Subcutaneous abdominal adipose tissue (tissue), 5 donors: ENCODE measurements at regions not wholly inside any gene's neighbourhood (a gene's known extent, or its start where the extent isn't known, plus 50 kb on each side); places are given as distances from the start of the nearest gene placed in this dataset.

Experiments
- H3K27ac ChIP-seq: one replicate; pipeline ENCODE4 v1.7.0; 2013; ENCODE audit warnings: low read depth, mild to moderate bottlenecking, inconsistent platforms, low read length, moderate library complexity
- H3K27me3 ChIP-seq, 5 donors: one replicate each; pipeline ENCODE4 v1.7.0; 2013; ENCODE audit warnings: low read length in 5 of 5, inconsistent platforms in 1 of 5; ENCODE audit not compliant: control insufficient read depth in 5 of 5, insufficient read depth in 4 of 5
- H3K36me3 ChIP-seq, 5 donors: one replicate each; pipeline ENCODE4 v1.7.0; 2013; ENCODE audit warnings: low read length in 5 of 5; ENCODE audit not compliant: control insufficient read depth in 5 of 5, insufficient read depth in 5 of 5
- H3K4me1 ChIP-seq, 5 donors: one replicate each; pipeline ENCODE4 v1.7.0; 2013; ENCODE audit warnings: low read length in 5 of 5, mild to moderate bottlenecking in 3 of 5, moderate library complexity in 1 of 5; ENCODE audit not compliant: control insufficient read depth in 5 of 5, insufficient read depth in 5 of 5
- H3K4me3 ChIP-seq, 5 donors: one replicate each; pipeline ENCODE4 v1.7.0; 2013; ENCODE audit warnings: low read length in 5 of 5, low read depth in 1 of 5
- H3K9ac ChIP-seq, 5 donors: one replicate each; pipeline ENCODE4 v1.7.0; 2013; ENCODE audit warnings: low read length in 5 of 5, mild to moderate bottlenecking in 4 of 5, moderate library complexity in 3 of 5
- H3K9me3 ChIP-seq, 5 donors: one replicate each; pipeline ENCODE4 v1.7.0; 2013; ENCODE audit warnings: low read length in 5 of 5; ENCODE audit not compliant: control insufficient read depth in 5 of 5
- donor health status: healthy.
- donor health status: healthy.
- donor health status: healthy.
- donor health status: healthy.
- donor health status: healthy.

- Histone ChIP-seq H3K4me1 (no peaks in the 10 kb centered on the region), H3K27me3 (no peaks in the 10 kb centered on the region), H3K27ac (no peak overlapping the region), H3K36me3 (no peaks in the 10 kb centered on the region), H3K9ac (no peak overlapping the region), H3K9me3 (no peaks in the 10 kb centered on the region), H3K4me3 (no peak overlapping the region)
Measured at GRCh38 chr13:69580255-69580654, 527.4 kb upstream of the ATXN8OS start.

GRCh38 chr13:69579351-69579750, 528.3 kb upstream of the ATXN8OS start:
- no peaks in the 10 kb centered on the region for H3K4me1 ChIP-seq
- no peaks in the 10 kb centered on the region for H3K36me3 ChIP-seq
- H3K4me3 ChIP-seq = no peak overlapping the region
- no peak overlapping the region for H3K27ac ChIP-seq
- H3K9me3 ChIP-seq = no peaks in the 10 kb centered on the region
- no peaks in the 10 kb centered on the region for H3K27me3 ChIP-seq
- no peak overlapping the region for H3K9ac ChIP-seq

- H3K9ac ChIP-seq = no peak overlapping the region
- no peaks in the 10 kb centered on the region for H3K36me3 ChIP-seq
- no peaks in the 10 kb centered on the region for H3K4me1 ChIP-seq
- no peaks in the 10 kb centered on the region for H3K27me3 ChIP-seq
- H3K4me3 ChIP-seq = no peak overlapping the region
- H3K9me3 ChIP-seq = no peaks in the 10 kb centered on the region
- no peak overlapping the region for H3K27ac ChIP-seq
Measured at GRCh38 chr13:69571606-69572323, 535.9 kb upstream of the ATXN8OS start.

GRCh38 chr13:69567514-69567913, 540.1 kb upstream of the ATXN8OS start:
- Histone ChIP-seq H3K9ac (no peak overlapping the region), H3K27me3 (no peaks in the 10 kb centered on the region), H3K27ac (no peak overlapping the region), H3K36me3 (no peaks in the 10 kb centered on the region), H3K4me3 (no peak overlapping the region), H3K4me1 (no peaks in the 10 kb centered on the region), H3K9me3 (no peaks in the 10 kb centered on the region)

GRCh38 chr13:69566104-69566716, 541.4 kb upstream of the ATXN8OS start:
- Histone ChIP-seq H3K9me3 (no peaks in the 10 kb centered on the region), H3K4me1 (no peaks in the 10 kb centered on the region), H3K27ac (no peak overlapping the region), H3K36me3 (no peaks in the 10 kb centered on the region), H3K4me3 (no peak overlapping the region), H3K9ac (no peak overlapping the region), H3K27me3 (no peaks in the 10 kb centered on the region)

GRCh38 chr13:69565334-69565733, 542.3 kb upstream of the ATXN8OS start:
- Histone ChIP-seq H3K27ac (no peak overlapping the region), H3K27me3 (no peaks in the 10 kb centered on the region), H3K4me3 (no peak overlapping the region), H3K9ac (no peak overlapping the region), H3K36me3 (no peaks in the 10 kb centered on the region), H3K9me3 (no peaks in the 10 kb centered on the region), H3K4me1 (no peaks in the 10 kb centered on the region)

- no peak overlapping the region for H3K9ac ChIP-seq
Measured at GRCh38 chr13:69556540-69557196, 551.0 kb upstream of the ATXN8OS start.

GRCh38 chr13:69553976-69554375, 553.6 kb upstream of the ATXN8OS start:
- Histone ChIP-seq H3K36me3 (no peaks in the 10 kb centered on the region), H3K9ac (no peak overlapping the region), H3K4me3 (no peak overlapping the region), H3K4me1 (no peaks in the 10 kb centered on the region), H3K27me3 (no peaks in the 10 kb centered on the region), H3K27ac (no peak overlapping the region), H3K9me3 (no peaks in the 10 kb centered on the region)

More at GRCh38 chr13:69556540-69557196, 551.0 kb upstream of the ATXN8OS start:
- H3K4me1 ChIP-seq = no peaks in the 10 kb centered on the region
- no peak overlapping the region for H3K4me3 ChIP-seq
- H3K27me3 ChIP-seq = no peaks in the 10 kb centered on the region
- H3K9me3 ChIP-seq = no peaks in the 10 kb centered on the region
- no peaks in the 10 kb centered on the region for H3K36me3 ChIP-seq
- H3K27ac ChIP-seq = no peak overlapping the region

- Histone ChIP-seq H3K36me3 (no peaks in the 10 kb centered on the region), H3K4me3 (no peak overlapping the region), H3K4me1 (no peaks in the 10 kb centered on the region), H3K27ac (no peak overlapping the region), H3K27me3 (no peaks in the 10 kb centered on the region), H3K9me3 (no peaks in the 10 kb centered on the region), H3K9ac (no peak overlapping the region)
Measured at GRCh38 chr13:69551193-69551592, 556.4 kb upstream of the ATXN8OS start.

GRCh38 chr13:69547780-69548179, 559.8 kb upstream of the ATXN8OS start:
- Histone ChIP-seq H3K4me1 (no peaks in the 10 kb centered on the region), H3K9me3 (no peaks in the 10 kb centered on the region), H3K4me3 (no peak overlapping the region), H3K9ac (no peak overlapping the region), H3K36me3 (no peaks in the 10 kb centered on the region), H3K27ac (no peak overlapping the region), H3K27me3 (no peaks in the 10 kb centered on the region)
